ENCODE measurements at regions not wholly inside any gene's neighbourhood (a gene's known extent, or its start where the extent isn't known, plus 50 kb on each side); places are given as distances from the start of the nearest gene placed in this dataset.

DNA sequence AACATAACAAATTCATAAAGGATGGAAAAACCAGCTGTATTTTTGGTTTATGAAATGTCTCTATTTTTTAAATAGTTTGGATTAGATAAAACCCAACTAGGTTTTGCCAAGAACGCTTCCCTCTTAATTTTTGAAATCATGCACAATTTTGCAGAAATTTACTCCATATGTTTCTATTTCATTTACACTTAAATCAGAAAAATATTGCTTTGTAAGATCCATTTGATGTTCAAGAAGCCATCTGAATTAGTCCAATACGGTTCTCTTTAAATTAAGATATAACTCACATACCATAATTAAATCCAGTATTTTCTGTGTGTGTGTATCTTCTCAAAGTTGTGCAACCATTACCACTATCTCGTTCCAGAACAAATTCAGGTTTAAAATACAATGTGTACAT, 78.6 kb upstream of the FBXL7 start:
- Histone ChIP-seq H3K36me3 (ENCODE audit: control insufficient read depth, insufficient read depth, low read length) (no peaks in the 10 kb centered on the region), H3K27me3 (ENCODE audit: control insufficient read depth, insufficient read depth, low read length) (no peaks in the 10 kb centered on the region), H3K9me3 (ENCODE audit: control insufficient read depth, insufficient read depth, low read length) (no peaks in the 10 kb centered on the region), H3K4me1 (ENCODE audit: control insufficient read depth, insufficient read depth, low read length) (no peaks in the 10 kb centered on the region), H3K4me3 (ENCODE audit: low read length) (no peak overlapping the region), H3K27ac (ENCODE audit: low read length) (no peak overlapping the region)
- Mint-ChIP-seq H3K9me3 (peaks cover 22 to 24% of the 10 kb centered on the region in 2 donors), H3K4me3 (no peak overlapping the region), H3K27me3 (ENCODE audit: low read depth in 2 of 2) (no peaks in the 10 kb centered on the region), H3K4me1 (no peaks in the 10 kb centered on the region), H3K36me3 (no peaks in the 10 kb centered on the region), H3K27ac (no peak overlapping the region)
- ATAC-seq (no peak), DNase-seq (no peak)
- intact Hi-C loops (cut with micrococcal nuclease), result no loop called here
- TF ChIP-seq, protein P1, sequence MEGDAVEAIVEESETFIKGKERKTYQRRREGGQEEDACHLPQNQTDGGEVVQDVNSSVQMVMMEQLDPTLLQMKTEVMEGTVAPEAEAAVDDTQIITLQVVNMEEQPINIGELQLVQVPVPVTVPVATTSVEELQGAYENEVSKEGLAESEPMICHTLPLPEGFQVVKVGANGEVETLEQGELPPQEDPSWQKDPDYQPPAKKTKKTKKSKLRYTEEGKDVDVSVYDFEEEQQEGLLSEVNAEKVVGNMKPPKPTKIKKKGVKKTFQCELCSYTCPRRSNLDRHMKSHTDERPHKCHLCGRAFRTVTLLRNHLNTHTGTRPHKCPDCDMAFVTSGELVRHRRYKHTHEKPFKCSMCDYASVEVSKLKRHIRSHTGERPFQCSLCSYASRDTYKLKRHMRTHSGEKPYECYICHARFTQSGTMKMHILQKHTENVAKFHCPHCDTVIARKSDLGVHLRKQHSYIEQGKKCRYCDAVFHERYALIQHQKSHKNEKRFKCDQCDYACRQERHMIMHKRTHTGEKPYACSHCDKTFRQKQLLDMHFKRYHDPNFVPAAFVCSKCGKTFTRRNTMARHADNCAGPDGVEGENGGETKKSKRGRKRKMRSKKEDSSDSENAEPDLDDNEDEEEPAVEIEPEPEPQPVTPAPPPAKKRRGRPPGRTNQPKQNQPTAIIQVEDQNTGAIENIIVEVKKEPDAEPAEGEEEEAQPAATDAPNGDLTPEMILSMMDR (IDR thresholded peaks at IDR 0.05), result no peak
- 100% methylated on average over 1 of the region's 3 CpGs for WGBS (ENCODE audit: insufficient coverage)

DNA sequence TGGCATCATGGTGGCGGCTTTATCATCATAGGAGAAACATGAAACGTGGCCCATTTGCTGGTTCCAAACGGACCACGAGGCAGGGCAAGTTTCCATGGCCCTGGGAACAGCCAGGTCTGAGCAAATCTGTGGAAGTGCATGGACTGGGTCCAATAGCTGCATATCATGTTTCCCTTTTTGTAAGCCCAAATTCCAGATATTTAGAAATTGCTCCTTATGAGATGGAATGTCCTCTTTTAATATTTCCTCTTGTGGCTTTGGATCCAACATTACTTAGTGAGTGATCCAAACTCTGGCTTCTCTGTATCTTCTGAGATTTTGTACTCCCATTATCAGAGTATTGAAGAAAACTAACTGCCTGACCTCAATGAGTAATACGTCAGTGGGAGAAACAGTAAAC, 79.8 kb upstream of the FBXL7 start:
- intact Hi-C loops (cut with micrococcal nuclease), result no loop called here
- peaks cover 22 to 24% of the 10 kb centered on the region in 2 donors for H3K9me3 Mint-ChIP-seq
- Histone ChIP-seq H3K27ac (ENCODE audit: low read length) (no peak overlapping the region), H3K9me3 (ENCODE audit: control insufficient read depth, insufficient read depth, low read length) (no peaks in the 10 kb centered on the region), H3K36me3 (ENCODE audit: control insufficient read depth, insufficient read depth, low read length) (no peaks in the 10 kb centered on the region), H3K27me3 (ENCODE audit: control insufficient read depth, insufficient read depth, low read length) (no peaks in the 10 kb centered on the region), H3K4me3 (ENCODE audit: low read length) (no peak overlapping the region), H3K4me1 (ENCODE audit: control insufficient read depth, insufficient read depth, low read length) (no peaks in the 10 kb centered on the region)
- H3K36me3 Mint-ChIP-seq, result no peaks in the 10 kb centered on the region
- no peak for DNase-seq
- 74% methylated on average over 5 of the region's 5 CpGs for WGBS (ENCODE audit: insufficient coverage)
- TF ChIP-seq, protein P1 (IDR thresholded peaks at IDR 0.05), result no peak
- H3K4me1 Mint-ChIP-seq, result no peaks in the 10 kb centered on the region
- no peaks in the 10 kb centered on the region for H3K27me3 Mint-ChIP-seq (ENCODE audit: low read depth in 2 of 2)
- no peak overlapping the region for H3K4me3 Mint-ChIP-seq
- H3K27ac Mint-ChIP-seq, result no peak overlapping the region
- ATAC-seq, result no peak

DNA sequence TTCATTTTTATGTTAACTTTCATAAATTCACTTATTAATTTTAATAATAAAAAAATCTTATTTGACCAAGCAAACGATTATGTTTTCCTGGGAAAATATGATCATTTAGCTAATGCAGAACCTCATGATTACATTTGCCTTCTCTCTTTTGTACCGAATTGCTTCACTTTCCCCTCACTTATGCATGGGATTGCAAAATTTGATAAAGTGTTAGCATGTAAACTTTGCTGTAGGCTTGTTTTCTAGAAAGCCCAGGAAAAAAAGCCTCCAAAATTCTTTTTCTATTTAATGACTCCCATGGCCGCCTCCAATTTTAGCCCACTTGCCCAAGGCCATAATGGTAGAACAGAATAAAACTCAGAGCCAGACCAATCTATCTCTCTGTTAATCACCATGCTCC, 82.8 kb upstream of the FBXL7 start:
- ATAC-seq (no peak), DNase-seq (no peak)
- intact Hi-C loops (cut with micrococcal nuclease), result no loop called here
- no peaks in the 10 kb centered on the region for H3K36me3 Mint-ChIP-seq
- Histone ChIP-seq H3K27me3 (ENCODE audit: control insufficient read depth, insufficient read depth, low read length) (no peaks in the 10 kb centered on the region), H3K9me3 (ENCODE audit: control insufficient read depth, insufficient read depth, low read length) (no peaks in the 10 kb centered on the region), H3K4me3 (ENCODE audit: low read length) (no peak overlapping the region), H3K36me3 (ENCODE audit: control insufficient read depth, insufficient read depth, low read length) (no peaks in the 10 kb centered on the region), H3K27ac (ENCODE audit: low read length) (no peak overlapping the region), H3K4me1 (ENCODE audit: control insufficient read depth, insufficient read depth, low read length) (no peaks in the 10 kb centered on the region)
- no peak overlapping the region for H3K4me3 Mint-ChIP-seq
- peaks cover 23 to 38% of the 10 kb centered on the region in 2 donors for H3K9me3 Mint-ChIP-seq
- H3K27me3 Mint-ChIP-seq (ENCODE audit: low read depth in 2 of 2), result no peaks in the 10 kb centered on the region
- no peak overlapping the region for H3K27ac Mint-ChIP-seq
- H3K4me1 Mint-ChIP-seq, result no peaks in the 10 kb centered on the region
- TF ChIP-seq, protein P1 (IDR thresholded peaks at IDR 0.05), result no peak
- 73% methylated on average over 2 of the region's 3 CpGs for WGBS (ENCODE audit: insufficient coverage)

DNA sequence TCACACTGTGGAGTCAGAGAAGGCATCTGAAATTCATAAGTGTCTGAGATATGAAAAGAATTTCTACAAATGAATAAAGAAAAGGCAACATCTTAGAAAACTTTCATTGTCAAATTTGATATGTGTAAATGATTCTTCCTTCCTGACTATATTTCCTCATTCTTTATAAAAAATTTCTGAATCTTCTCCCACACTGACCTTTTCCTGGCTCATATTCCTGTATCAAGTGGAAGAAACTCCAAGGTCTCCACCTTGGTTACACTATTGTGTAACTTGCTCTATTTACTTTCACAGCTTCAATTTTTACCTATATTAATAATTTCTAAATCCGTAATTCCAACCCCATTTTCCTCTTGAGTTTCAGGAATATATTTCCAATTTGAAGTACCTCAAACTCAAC, 93.5 kb upstream of the FBXL7 start:
- Mint-ChIP-seq H3K4me1 (no peaks in the 10 kb centered on the region), H3K9me3 (peaks cover 11 to 17% of the 10 kb centered on the region in 2 donors), H3K27me3 (ENCODE audit: low read depth in 2 of 2) (no peaks in the 10 kb centered on the region), H3K36me3 (peaks cover 7% of the 10 kb centered on the region), H3K4me3 (no peak overlapping the region), H3K27ac (no peak overlapping the region)
- no peaks in the 10 kb centered on the region for H3K9me3 ChIP-seq (ENCODE audit: control insufficient read depth, insufficient read depth, low read length)
- H3K4me3 ChIP-seq (ENCODE audit: low read length), result no peak overlapping the region
- intact Hi-C loops (cut with micrococcal nuclease), result no loop called here
- WGBS (ENCODE audit: insufficient coverage), result 50% methylated on average over 1 of the region's 1 CpG
- no peaks in the 10 kb centered on the region for H3K36me3 ChIP-seq (ENCODE audit: control insufficient read depth, insufficient read depth, low read length)
- no peaks in the 10 kb centered on the region for H3K4me1 ChIP-seq (ENCODE audit: control insufficient read depth, insufficient read depth, low read length)
- H3K27ac ChIP-seq (ENCODE audit: low read length), result no peak overlapping the region
- no peaks in the 10 kb centered on the region for H3K27me3 ChIP-seq (ENCODE audit: control insufficient read depth, insufficient read depth, low read length)
- TF ChIP-seq, protein P1 (IDR thresholded peaks at IDR 0.05), result no peak
- ATAC-seq (no peak), DNase-seq (no peak)

All from natural killer cell (primary cell).